Fibroblast of lung (primary cell): ENCODE measurements at regions not wholly inside any gene's neighbourhood (a gene's known extent, or its start where the extent isn't known, plus 50 kb on each side); places are given as distances from the start of the nearest gene placed in this dataset.

ENCODE experiments used
- DNase-seq, 2 donors: peaks; one replicate each; pipeline versions ENCODE4 v3.0.0 to v3.0.0-alpha.2; 2010; ENCODE audit warnings: low read depth in 2 of 2
- H2AFZ ChIP-seq: 2 replicates; pipeline ENCODE4 v1.5.1; 2012; ENCODE audit warnings: low read length, control low read depth, inconsistent platforms
- H3K27ac ChIP-seq: 2 replicates; pipeline ENCODE4 v1.5.1; 2011; ENCODE audit warnings: low read length, control low read depth; ENCODE audit not compliant: insufficient read depth
- H3K27me3 ChIP-seq: 2 replicates; pipeline ENCODE4 v1.5.1; 2011; ENCODE audit warnings: mild to moderate bottlenecking, low read length; ENCODE audit not compliant: control insufficient read depth, insufficient read depth
- H3K36me3 ChIP-seq: 2 replicates; pipeline ENCODE4 v1.5.1; 2011; ENCODE audit warnings: low read length; ENCODE audit not compliant: control insufficient read depth, insufficient read depth
- H3K4me1 ChIP-seq: 2 replicates; pipeline ENCODE4 v1.5.1; 2011; ENCODE audit warnings: low read length; ENCODE audit not compliant: control insufficient read depth, insufficient read depth; ENCODE audit errors: extremely low read depth
- H3K4me2 ChIP-seq: 2 replicates; pipeline ENCODE4 v1.5.1; 2011; ENCODE audit warnings: low read length, control low read depth; ENCODE audit not compliant: insufficient read depth; ENCODE audit errors: extremely low read depth
- H3K4me3 ChIP-seq, 4 experiments: fragments of 200-600 bp in 1 of 4; sonication (generic) in 1 of 4; replicated peaks in 1 of 4; 2 replicates each; pipeline ENCODE4 v1.5.1; 2011 to 2016; ENCODE audit warnings: low read length in 4 of 4, low read depth in 3 of 4, mild to moderate bottlenecking in 3 of 4, control low read depth in 2 of 4, inconsistent platforms in 1 of 4, mixed read lengths in 1 of 4; ENCODE audit not compliant: insufficient read depth in 1 of 4; ENCODE audit errors: control extremely low read depth in 1 of 4
- H3K79me2 ChIP-seq: 2 replicates; pipeline ENCODE4 v1.5.1; 2012; ENCODE audit warnings: mild to moderate bottlenecking, low read length, inconsistent platforms; ENCODE audit not compliant: control insufficient read depth, insufficient read depth
- H3K9ac ChIP-seq: 2 replicates; pipeline ENCODE4 v1.5.1; 2011; ENCODE audit warnings: mild to moderate bottlenecking, low read length, control low read depth; ENCODE audit not compliant: insufficient read depth
- H3K9me3 ChIP-seq: 2 replicates; pipeline ENCODE4 v1.5.1; 2012; ENCODE audit warnings: low read depth, low read length; ENCODE audit not compliant: control insufficient read depth, insufficient read depth
- H4K20me1 ChIP-seq: 2 replicates; pipeline ENCODE4 v1.5.1; 2011; ENCODE audit warnings: low read length; ENCODE audit not compliant: control insufficient read depth, insufficient read depth; ENCODE audit errors: extremely low read depth
- CTCF ChIP-seq, 2 donors: IDR thresholded peaks in 1 of 2; conservative IDR thresholded peaks in 1 of 2; 1 replicate in 1 of 2; 2 replicates in 1 of 2; pipeline ENCODE4 v1.5.1; 2011 to 2012; ENCODE audit warnings: low read length in 2 of 2, control low read depth in 1 of 2, inconsistent platforms in 1 of 2, low read depth in 1 of 2, mild to moderate bottlenecking in 1 of 2
- EZH2 ChIP-seq: IDR thresholded peaks from 2 replicates; pipeline ENCODE4 v1.5.1; 2012; ENCODE audit warnings: low read length, control low read depth, mild to moderate bottlenecking; ENCODE audit errors: missing control alignments

- H3K9me3 ChIP-seq: no peaks in the 10 kb centered on the region
- H3K4me3 ChIP-seq: no peak overlapping the region
- H3K4me1 ChIP-seq: no peaks in the 10 kb centered on the region
- no peak overlapping the region for H3K4me2 ChIP-seq
- H4K20me1 ChIP-seq: no peaks in the 10 kb centered on the region
- no peak overlapping the region for H3K9ac ChIP-seq
- no peak overlapping the region for H2AFZ ChIP-seq
- no peaks in the 10 kb centered on the region for H3K27me3 ChIP-seq
- DNase-seq: no peak
- H3K27ac ChIP-seq: no peak overlapping the region
- no peaks in the 10 kb centered on the region for H3K79me2 ChIP-seq
- TF ChIP-seq CTCF (conservative IDR thresholded peaks at IDR 0.05 in 1 of 2, IDR thresholded peaks at IDR 0.05 in 1 of 2; ENCODE audit: low read depth in 1 of 2, low read length in 2 of 2) (no peak), EZH2 (no peak)
- H3K36me3 ChIP-seq: no peaks in the 10 kb centered on the region
These were observed 98.9 kb upstream of the CYRIA start for GRCh38 chr2:16764487-16764886.

- Histone ChIP-seq H3K4me1 (no peaks in the 10 kb centered on the region), H4K20me1 (no peaks in the 10 kb centered on the region), H3K36me3 (no peaks in the 10 kb centered on the region), H3K79me2 (no peaks in the 10 kb centered on the region), H3K27ac (no peak overlapping the region), H3K9ac (no peak overlapping the region), H3K9me3 (no peaks in the 10 kb centered on the region), H2AFZ (no peak overlapping the region), H3K27me3 (no peaks in the 10 kb centered on the region), H3K4me2 (no peak overlapping the region), H3K4me3 (no peak overlapping the region)
- no peak for TF ChIP-seq EZH2
- no peak for TF ChIP-seq CTCF (conservative IDR thresholded peaks at IDR 0.05 in 1 of 2, IDR thresholded peaks at IDR 0.05 in 1 of 2; ENCODE audit: low read depth in 1 of 2, low read length in 2 of 2)
- DNase-seq: no peak
These were observed 97.9 kb upstream of the CYRIA start for GRCh38 chr2:16763493-16763899.

- Histone ChIP-seq H3K9ac (no peak overlapping the region), H2AFZ (no peak overlapping the region), H3K4me3 (no peak overlapping the region), H3K27ac (no peak overlapping the region), H3K4me1 (no peaks in the 10 kb centered on the region), H3K79me2 (no peaks in the 10 kb centered on the region), H3K27me3 (no peaks in the 10 kb centered on the region), H3K36me3 (no peaks in the 10 kb centered on the region), H4K20me1 (no peaks in the 10 kb centered on the region), H3K4me2 (no peak overlapping the region), H3K9me3 (no peaks in the 10 kb centered on the region)
- TF ChIP-seq EZH2 (no peak), CTCF (conservative IDR thresholded peaks at IDR 0.05 in 1 of 2, IDR thresholded peaks at IDR 0.05 in 1 of 2; ENCODE audit: low read depth in 1 of 2, low read length in 2 of 2) (no peak)
- no peak for DNase-seq
These were observed 97.4 kb upstream of the CYRIA start for GRCh38 chr2:16763056-16763455.
